ENCODE measurements at regions not wholly inside any gene's neighbourhood (a gene's known extent, or its start where the extent isn't known, plus 50 kb on each side); places are given as distances from the start of the nearest gene placed in this dataset.
"Not testable (repeated sequence)": the region's sequence is repeated elsewhere in the genome, so short reads cannot be mapped to it uniquely, and the experiment has no call there.

DNA sequence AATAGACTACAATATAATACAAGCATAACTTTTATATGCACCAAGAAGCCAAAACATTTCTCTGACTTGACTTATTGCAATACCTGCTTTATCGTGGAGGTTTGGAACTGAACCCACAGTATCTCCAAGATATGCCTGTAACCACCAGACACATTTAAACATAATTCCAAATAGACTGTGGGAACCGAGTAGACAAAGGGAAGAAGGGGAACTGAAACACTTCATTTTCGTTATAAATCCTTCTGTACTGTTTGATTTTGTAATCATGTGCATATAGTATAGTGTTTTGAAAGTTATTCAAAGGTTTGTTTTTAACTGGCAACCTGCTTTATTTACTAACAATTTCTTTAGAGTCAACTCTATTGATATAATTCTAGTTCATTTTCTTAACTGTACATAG lies 154.9 kb upstream of the BEND6 start:
- no peak for DNase-seq

DNA sequence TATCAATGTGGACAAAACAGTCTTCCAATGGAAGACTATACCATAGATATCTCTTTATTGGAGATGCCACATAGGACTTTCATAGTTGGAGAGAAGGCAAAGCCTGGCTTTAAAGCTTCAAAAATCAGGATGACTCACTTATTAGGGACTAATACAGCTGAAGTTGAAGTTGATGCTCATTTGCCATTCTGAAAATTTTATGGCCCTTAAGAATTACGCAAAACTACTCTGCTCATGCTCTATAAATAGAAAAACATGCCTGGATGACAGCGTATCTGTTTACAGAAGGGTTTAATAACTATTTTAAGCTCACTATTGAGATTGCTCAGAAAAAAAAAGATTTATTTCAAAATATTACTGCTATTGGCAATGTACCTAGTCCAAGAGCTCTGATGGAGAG lies 155.5 kb upstream of the DST start:
- no peak for DNase-seq

DNA sequence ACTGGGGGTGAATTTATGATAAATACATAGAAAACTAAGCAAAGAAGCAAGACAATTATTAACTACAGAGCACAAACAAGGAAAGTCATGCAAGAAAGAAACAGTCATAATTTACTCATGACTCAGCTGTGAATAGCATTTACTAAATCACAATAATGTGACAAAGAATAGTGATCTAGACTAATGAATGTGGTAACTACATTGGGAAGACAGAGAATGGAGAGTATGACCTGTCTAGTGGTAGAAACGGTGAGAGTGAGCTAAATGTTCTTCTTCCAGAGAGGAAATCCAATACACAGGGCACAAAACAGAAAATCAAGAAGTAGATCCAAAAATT lies 153.5 kb upstream of the DST start:
- no peak for DNase-seq

DNA sequence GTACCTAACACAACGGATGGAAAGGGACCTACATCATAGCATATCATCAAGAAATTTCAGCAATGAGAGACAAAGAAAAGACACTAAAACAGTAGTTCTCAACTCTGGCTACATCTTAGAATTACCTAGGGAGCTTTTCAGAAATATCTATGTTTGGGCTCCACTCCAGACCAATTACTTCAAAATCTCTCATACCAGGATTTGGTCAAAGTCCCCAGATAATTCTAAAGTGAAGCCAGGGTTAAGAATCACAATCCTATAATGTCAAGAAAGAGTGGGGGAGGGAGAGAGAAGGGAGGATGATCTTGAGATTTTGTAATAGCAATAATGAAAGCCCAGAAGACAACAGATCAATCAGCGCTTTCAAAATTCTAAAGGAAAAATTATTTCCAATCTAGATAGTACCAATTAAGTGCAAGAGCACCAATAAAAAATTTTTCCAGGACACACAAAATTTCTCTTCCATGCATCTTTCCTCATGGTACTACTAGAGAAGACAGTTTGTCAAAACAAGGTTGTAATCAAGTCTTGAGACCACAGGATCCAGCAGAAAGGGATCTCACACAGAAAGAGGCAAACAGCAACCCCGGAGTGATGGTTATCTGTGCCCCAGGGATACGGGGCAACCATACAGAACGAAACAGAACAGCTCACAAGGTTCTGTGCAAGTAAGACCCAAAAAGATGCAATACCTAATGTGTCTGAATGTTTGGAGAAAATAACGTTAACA lies 152.9 kb upstream of the DST start:
- DNase-seq: no peak

DNA sequence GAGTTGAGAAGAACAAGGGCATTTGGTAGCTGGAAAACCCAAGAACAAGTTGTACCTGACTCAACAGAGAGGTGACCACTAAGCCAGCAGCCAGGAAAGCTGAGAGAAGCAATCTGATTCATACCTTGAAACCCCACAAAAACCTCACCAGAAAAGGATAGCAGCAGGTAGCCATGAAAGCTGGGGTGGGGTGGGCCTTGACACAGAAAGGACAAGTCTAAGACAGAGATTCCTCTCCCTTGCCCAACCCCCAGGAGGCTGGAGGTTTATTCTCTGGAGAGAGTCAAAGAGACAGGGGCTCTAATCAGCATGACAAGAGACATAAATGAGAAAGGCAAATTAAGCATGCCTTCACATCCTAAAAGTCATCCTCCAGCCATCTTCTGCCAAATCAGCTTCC lies 151.7 kb upstream of the DST start:
- no peak for DNase-seq

DNA sequence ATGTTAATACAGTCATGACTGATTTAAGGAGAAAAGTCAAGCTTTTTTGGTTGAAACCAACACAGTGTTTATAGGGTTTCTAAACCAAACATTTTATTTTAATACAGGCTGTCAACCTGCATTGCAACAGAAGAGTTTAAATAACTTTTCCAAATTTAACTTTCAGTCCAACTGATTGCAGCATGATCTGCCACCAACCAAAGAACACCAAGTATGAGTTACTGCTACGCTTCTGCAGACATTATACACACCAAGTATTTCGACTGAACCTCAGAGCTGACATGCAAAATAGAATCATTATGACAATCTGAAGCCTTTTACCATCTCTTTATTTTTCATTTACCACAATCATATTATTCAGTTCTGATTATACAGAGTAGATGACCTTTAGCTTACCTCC lies 151.2 kb upstream of the DST start:
- no peak for DNase-seq

DNA sequence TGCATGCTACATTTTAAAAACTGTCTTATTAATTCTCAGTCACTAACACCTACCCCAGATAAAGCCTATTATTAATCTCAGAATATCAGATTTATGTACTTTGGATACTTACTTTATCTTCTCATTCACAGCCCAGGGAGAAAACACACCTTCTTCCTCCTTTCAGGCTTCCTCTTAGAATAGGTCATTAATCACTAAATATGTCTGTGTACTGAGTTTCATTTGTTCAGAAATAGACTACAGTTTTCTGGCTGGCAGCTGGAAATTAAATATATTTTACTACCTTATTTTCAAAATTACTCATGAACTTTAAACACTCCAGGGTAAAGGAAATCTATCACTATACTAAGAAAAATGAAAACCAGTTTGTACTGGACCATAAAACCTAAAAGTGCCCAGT lies 147.7 kb upstream of the DST start:
- DNase-seq: no peak

DNA sequence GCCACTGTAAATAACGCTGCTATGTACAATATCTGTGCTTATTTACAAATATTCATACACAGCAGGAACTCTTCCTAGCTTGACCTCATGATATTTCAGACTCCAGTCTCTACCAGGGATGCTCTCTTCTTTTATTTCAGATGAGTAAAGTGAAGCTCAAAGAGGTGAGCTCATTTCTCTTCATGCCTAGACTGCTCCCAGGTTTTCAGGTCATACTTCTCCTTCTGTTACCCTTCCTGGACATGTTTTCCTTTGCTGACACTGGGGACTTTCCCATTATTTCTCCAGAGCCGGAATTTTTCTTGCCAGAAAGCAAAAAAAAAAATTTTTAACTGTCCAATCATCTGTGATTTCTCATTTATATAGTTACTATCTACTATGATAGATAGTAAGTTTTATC lies 147.2 kb upstream of the DST start:
- no peak for DNase-seq

DNA sequence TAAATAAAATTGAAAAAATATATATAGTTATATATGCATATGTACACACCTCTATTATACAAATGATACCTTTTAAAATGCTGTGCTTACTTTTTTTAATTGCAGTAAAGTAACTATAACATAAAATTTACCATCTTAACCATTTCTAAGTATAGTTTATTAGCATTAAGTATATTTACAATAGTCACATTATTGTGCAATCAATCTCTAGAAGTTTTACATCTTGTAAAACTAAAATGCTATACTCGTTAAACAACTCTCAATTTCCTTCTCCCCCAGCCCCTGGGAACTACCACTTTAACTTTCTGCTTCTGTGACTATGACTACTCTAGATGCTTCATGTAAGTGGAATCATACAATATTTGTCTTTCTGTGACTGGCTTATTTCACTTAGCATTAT lies 146.7 kb upstream of the DST start:
- no peak for DNase-seq

DNA sequence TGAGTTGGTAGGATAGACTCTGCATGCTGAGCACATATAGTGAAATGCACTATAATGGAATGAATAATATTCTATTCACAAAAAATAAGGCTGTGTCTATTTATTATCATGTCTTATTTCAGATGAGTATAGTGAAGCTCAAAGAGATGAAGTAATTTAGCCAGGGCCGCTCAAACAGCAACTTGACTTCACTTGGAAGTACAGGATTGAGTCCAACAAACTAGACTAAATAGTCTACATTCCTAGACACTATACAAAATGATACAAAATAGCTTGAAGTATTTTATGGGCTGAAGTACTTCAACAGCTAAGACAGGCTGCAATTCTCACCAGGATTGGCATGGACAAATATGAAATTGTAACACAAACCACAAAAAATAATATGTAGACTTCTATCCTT lies 144.5 kb upstream of the DST start:
- no peak for DNase-seq

DNA sequence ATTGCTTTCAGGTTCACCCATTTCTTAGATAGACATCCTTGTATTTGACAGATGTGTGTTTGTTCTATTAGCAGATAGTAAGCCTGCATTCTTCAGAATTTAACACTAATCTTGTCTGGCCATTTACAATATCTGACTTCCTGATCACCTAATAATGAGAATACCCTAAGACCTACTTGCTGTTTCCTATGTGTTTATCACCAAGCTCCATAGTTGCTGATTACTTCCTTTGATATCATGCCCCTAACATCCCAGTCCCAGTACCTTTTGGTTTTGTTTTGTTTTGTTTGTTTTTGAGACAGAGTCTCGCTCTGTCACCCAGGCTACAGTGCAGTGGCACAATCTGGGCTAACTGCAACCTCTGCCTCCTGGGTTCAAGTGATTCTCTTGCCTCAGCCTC lies 143.6 kb upstream of the DST start:
- no peak for DNase-seq

DNA sequence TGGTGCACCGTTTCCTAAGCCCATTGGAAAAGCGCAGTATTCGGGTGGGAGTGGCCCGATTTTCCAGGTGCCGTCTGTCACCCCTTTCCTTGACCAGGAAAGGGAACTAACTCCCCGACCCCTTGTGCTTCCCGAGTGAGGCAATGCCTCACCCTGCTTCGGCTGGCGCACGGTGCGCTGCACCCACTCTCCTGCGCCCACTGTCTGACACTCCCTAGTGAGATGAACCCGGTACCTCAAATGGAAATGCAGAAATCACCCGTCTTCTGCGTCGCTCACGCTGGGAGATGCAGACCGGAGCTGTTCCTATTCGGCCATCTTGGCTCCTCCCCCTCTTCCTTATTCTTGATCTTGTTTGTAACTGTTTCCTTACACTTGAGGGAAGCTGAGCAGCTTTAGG lies 142.8 kb upstream of the DST start:
- not testable (repeated sequence) for DNase-seq

DNA sequence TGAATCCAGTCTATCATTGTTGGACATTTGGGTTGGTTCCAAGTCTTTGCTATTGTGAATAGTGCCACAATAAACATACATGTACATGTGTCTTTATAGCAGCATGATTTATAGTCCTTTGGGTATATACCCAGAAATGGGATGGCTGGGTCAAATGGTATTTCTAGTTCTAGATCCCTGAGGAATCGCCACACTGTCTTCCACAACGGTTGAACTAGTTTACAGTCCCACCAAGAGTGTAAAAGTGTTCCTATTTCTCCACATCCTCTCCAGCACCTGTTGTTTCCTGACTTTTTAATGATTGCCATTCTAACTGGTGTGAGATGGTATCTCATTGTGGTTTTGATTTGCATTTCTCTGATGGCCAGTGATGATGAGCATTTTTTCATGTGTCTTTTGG lies 137.4 kb upstream of the DST start:
- not testable (repeated sequence) for DNase-seq

DNA sequence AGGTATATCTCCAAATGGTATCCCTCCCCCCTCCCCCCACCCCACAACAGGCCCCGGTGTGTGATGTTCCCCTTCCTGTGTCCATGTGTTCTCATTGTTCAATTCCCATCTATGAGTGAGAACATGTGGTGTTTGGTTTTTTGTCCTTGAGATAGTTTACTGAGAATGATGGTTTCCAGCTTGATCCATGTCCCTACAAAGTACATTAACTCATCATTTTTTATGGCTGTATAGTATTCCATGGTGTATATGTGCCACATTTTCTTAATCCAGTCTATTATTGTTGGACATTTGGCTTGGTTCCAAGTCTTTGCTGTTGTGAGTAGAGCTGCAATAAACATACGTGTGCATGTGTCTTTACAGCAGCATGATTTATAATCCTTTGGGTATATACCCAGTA lies 135.8 kb upstream of the DST start:
- not testable (repeated sequence) for DNase-seq

DNA sequence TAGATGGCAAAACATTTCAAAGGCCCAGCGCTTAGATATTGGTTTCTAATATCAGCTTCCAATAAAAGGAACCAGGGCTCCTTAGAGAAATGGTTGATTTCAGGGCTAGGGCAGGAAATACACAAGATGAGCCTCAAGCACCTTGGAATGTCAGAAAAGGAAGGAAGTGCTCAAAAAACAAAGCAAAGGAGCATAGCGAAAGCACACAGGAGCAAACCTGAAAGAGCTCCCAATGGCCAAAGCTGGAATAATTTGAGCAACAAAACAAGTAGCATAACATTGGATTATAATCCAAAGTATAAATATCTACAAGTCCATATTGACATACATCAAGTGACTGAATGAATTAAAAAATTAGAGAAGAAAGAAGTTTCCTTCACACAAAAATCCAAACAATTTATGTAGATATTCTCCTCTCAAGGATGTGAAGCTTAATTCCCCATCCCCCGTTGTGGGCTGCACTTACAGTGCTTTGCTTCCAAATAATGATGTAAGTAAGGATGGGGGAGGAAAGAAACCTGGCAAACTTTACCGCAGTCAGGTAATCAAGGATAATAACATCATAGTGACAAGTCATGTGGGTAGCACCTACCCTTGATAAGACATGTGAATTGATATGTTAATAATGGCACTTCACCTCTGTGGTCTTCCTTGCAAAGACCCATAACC lies 132.9 kb upstream of the DST start:
- DNase-seq: no peak

DNA sequence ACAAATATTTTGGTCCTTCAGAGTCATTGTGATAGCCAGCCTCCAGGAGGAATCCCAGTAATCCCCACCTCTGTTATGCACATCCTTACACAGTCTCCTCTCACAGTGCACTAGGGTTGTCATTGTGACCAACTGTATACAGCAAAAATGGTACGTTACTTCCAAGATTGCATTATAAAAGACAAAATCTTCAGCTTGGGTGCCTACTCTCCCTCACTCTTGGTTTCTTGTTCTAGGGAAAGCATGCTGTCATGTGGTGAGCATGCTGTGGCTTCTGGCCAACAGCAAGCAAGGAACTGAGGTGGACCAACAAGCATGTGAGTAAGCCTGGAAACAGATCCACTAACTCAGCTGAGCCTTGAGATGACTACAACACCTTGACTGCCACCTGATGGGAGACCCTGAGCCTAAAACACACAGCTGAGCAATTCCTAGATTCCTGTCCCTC lies 130.1 kb upstream of the DST start:
- DNase-seq: no peak

DNA sequence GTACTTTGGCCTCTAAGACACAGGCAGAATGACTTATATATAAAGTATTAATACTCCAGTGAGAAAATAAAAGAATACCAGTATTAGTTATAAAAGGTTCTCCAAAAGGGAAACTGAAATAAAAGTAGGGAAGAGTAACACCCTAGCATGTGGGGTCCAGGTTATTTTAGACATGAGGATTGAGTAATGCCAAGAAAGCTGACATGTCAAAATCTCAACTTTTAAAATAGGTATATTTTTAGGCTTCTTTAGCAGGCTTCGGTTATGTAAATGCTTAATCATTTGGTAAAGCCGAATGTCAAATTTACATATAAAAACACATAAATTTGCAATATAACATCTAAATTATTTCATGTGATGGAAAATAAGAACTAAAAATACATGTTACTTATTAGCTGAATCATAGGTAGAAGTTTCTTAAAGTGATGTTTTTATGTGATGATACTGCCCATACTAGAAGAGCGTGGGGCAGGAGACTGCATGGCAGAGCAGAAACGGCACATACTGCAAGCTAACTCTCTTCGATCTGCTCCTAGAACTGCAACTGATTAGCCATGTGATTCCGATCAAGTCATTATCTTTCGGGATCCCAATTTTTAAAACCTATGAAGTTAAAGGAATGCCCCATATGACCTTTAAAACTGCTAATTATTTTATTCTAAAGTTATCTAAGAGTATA lies 129.4 kb upstream of the DST start:
- no peak for DNase-seq

DNA sequence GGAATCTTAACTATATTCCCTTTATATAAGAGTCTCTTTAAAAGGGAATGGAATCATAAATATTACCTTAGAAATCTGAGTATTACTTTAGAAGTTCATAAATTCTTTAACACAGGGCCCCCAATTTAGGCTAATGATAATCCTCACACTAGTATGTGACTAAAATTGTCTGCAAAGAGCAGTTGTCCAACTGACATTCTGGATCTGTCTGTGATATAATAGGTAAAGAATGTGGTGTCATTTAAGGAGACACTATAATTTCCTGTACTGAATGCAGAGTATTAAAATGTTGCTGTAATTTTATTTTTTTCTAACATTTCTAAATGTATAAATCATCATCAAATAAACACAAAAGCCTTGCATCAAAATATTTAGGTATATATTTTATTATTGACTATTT lies 128.5 kb upstream of the DST start:
- no peak for DNase-seq

DNA sequence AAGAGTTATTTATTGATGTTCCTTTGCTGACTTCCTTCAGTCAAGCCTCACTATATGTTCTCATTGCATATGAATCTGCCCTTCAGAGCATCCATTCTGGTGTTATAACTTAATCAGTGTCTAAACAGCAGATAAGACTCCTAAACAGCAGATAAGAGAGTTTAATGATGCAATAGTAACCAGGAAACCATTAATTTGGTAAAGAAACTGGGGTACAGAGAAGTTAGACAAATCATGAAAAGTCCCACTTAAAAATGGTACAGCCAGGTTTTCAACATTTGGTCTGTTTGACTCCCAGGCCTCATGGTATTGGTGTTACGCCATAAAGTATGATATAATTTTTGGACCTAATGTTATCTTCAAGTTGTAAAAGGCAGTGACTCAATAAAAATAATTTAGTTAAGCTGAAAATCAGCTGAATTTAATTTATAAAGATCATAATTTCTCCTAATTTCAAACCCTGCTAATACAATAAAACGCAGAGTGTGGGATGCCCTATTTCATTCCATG lies 127.4 kb upstream of the DST start:
- DNase-seq: no peak

DNA sequence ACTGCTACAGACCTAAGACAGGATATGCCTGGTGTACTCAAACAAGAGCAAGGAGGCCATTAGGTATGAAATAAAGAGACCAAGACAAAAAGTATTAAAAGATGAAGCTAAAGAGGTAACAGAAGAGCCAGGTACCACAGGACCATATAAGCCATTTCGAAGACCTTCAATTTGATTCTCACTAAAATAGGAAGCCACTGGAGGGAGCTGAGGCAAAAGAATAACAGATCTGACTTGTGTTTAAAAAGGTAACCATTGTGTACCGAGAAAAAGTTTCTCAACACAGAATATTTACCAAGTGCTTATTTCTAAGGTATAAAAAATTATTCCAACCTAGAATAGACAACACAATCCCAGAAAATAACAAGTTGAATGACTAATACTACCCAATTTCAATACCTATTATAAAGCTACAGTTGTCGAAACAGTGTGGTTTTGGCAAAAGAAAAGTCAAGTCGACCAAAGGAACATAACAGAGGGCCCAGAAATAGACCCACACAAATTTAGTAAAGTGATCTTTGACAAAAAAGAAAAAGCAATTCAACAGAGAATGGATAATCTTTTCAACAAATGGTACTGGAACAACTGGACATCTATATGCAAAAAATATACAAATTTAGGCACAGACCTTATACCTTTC lies 125.3 kb upstream of the DST start:
- no peak for DNase-seq

DNA sequence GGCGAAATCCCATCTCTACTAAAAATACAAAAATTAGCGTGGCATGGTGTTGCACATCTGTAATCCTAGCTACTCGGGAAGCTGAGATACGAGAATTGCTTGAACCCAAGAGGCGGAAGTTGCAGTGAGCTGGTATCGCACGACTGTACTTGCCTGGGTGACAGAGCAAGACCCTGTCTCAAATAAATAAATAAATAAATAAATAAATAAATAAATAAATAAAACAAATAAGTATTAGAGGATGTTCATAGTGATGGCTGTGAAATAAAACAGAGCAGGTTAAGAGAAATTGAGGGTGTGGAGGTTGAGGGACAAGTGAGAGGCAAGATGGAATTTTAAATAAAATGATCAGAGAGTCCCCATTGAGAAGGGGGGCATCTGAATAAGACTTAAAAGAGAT lies 124.7 kb upstream of the DST start:
- DNase-seq: no peak

DNA sequence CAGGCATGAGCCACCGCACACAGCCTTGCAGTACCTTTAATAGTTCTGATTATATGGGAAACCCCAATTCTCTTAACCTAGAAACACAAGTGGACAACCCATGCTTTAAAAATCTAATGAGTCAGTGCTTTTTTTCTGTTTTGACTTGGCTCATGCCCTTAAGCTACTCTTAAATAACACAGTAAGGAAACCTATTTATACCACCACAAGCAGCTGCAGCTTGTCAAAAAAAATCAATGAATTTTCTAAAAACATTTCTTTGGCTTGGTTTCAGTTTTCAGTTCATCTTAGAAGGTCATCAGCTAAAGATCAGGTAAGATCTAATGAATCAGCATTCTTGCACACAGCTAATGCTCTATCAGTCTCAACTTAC lies 124.1 kb upstream of the DST start:
- no peak for DNase-seq

DNA sequence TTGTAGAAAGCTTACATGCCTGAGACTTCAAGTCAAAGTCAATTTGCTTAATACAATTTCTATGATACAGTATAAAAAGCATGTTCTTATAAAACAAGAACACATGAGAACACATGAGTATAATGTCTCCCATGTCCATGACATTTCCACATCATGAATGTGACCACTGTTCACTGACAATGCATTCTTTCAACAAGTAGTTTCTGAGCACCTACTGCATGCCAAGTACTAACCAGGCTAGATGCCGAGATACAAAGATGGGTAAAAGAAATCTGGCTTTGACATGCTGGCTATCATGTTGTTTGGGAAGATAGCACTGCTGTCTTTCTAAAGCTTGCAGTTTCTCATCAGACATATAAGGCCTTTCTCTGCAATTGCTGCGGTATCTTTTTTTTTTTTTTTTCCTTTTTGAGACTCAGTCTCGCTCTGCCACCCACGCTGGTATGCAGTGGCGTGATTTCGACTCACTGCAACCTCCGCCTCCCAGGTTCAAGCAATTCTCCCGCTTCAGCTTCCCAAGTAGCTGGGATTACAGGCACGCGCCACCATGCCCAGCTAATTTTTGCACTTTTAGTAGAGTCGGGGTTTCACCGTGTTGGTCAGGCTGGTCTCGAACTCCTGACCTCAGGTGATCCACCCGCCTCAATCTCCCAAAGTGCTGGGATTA lies 123.6 kb upstream of the DST start:
- no peak for DNase-seq

Data from activated CD8-positive, alpha-beta memory T cell treated with anti-CD3 and anti-CD28 coated beads, Interleukin-2, amount 50 U/mL, for 4 hours (primary cell).